AG09309 (cell line): ENCODE measurements at regions not wholly inside any gene's neighbourhood (a gene's known extent, or its start where the extent isn't known, plus 50 kb on each side); places are given as distances from the start of the nearest gene placed in this dataset.

Source experiments
- DNase-seq: peaks from one replicate; pipeline ENCODE4 v3.0.0-alpha.2; 2010; ENCODE audit warnings: low read depth
- H3K4me3 ChIP-seq: 2 replicates; pipeline ENCODE4 v1.5.1; 2011; ENCODE audit warnings: mild to moderate bottlenecking, low read depth, low read length, moderate library complexity; ENCODE audit not compliant: control insufficient read depth
- TF ChIP-seq, protein P1 (sequence below): IDR thresholded peaks from 2 replicates; pipeline ENCODE4 v1.5.1; 2011; ENCODE audit warnings: mild to moderate bottlenecking, low read depth, low read length, inconsistent platforms; ENCODE audit not compliant: insufficient read depth, control insufficient read depth; ENCODE audit errors: missing control alignments

DNA sequence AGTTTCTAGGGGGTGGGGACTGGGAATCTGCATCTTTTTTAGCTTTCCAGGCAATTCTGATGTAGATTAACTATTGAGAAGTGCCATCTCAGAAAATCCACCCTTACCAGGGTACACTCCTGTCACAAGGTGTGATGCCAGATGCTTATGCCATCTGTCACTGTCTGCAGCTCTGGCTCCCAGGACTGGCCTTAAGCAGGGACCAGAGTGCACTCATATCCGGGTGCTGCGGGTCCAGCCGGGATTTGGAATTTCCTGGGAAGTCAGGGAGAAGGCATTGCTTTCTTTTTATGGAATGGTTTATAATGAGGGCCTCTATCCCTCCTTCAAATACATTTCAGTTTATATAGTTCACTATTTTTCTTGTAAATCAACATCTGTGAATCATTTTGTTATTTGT lies 92.6 kb downstream of the TMEM174 start:
- no peak for DNase-seq
- H3K4me3 ChIP-seq, result no peak overlapping the region
- TF ChIP-seq, protein P1, sequence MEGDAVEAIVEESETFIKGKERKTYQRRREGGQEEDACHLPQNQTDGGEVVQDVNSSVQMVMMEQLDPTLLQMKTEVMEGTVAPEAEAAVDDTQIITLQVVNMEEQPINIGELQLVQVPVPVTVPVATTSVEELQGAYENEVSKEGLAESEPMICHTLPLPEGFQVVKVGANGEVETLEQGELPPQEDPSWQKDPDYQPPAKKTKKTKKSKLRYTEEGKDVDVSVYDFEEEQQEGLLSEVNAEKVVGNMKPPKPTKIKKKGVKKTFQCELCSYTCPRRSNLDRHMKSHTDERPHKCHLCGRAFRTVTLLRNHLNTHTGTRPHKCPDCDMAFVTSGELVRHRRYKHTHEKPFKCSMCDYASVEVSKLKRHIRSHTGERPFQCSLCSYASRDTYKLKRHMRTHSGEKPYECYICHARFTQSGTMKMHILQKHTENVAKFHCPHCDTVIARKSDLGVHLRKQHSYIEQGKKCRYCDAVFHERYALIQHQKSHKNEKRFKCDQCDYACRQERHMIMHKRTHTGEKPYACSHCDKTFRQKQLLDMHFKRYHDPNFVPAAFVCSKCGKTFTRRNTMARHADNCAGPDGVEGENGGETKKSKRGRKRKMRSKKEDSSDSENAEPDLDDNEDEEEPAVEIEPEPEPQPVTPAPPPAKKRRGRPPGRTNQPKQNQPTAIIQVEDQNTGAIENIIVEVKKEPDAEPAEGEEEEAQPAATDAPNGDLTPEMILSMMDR, result no peak

DNA sequence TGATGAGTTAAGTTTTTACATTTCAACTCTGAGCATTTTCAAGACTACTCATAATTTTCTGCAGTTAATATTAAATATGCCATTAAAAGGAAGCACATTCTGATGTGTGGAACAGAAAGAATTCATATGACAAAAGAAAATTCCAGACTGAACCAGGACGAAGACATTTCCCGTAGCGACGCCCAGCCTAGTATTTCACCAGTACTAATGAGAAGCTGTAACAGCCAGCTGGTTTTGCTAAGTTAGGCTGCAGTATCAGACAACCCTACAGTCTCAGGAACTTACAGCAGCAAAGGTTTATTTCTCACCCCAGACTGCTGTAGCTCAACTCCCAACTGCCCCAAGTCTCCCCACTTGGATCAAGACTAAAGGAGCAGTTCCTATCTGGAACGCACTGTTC lies 91.6 kb downstream of the TMEM174 start:
- no peak for DNase-seq
- TF ChIP-seq, protein P1, result no peak

DNA sequence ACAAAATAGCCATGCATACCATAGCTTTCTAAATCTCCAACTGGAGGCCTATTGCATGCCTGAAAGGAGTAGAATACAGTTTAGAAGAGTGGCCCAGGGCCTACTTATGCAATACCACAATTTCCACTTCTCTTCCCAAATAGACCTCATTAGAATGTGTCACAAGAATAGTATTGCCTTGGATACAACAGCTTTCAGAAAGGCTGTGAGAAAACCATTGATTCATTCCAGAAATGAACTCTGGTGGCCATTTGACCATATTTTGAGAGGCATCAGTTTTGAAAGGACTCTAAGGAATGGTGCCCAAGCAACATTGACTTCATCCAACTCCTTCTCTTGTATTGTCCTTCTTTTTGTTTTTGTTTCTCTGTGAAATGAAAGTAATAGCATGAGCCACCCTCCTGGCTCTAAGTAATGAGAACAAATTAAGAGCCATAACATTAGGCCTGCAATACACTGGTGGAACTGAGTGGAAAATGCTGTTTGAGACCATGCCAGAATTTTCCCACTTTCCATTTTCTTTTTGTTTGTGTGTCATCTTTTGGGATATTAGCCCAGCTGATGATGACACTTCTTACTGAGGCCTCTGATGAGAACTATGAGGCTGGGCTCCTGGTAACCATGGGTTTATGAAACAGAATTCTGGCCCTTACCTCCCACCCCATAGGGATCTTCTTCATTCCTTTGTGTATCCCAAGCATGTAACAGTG lies 90.2 kb downstream of the TMEM174 start:
- no peak overlapping the region for H3K4me3 ChIP-seq
- DNase-seq, result no peak
- TF ChIP-seq, protein P1, result no peak

More for the DNA sequence above, 91.6 kb downstream of the TMEM174 start:
- no peak overlapping the region for H3K4me3 ChIP-seq

DNA sequence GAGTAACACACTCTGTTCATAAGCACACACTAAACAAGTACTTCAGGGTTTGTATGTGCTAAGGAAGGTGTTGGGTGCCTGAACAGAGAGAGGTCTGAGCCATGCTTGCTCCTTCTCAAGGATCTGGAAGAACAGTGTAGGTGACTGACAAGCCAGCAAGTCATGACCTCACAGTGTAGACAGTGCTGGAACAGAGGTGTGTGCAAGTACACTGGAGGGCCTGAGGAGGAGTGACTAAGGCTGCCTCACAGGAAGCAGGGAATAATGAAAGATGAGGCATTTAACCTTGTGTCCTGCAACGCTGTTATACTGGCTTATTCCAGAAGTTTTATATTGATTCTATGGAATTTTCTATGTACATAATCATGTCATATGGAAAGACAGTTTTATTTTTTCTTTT lies 83.9 kb downstream of the TMEM174 start:
- no peak for DNase-seq
- no peak overlapping the region for H3K4me3 ChIP-seq
- TF ChIP-seq, protein P1, result no peak

DNA sequence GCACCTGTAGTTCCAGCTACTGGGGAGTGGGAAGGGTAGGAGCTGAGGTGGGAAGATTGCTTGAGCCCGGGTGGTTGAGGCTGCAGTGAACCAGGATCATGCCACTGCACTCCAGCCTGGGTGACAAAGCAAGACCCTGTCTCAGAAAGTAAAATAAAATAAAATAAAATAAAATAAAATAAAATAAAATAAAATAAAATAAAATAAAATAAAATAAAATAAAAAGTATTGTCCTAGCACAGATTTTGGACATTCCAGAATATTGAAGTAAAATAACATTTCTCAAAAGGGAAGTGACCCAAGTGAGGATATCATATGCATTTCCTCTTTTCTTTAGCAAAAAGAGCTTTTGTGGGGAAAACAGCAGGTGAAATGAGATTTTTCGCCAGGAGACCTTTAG lies 83.5 kb downstream of the TMEM174 start:
- DNase-seq, result no peak
- H3K4me3 ChIP-seq, result no peak overlapping the region
- TF ChIP-seq, protein P1, result no peak

DNA sequence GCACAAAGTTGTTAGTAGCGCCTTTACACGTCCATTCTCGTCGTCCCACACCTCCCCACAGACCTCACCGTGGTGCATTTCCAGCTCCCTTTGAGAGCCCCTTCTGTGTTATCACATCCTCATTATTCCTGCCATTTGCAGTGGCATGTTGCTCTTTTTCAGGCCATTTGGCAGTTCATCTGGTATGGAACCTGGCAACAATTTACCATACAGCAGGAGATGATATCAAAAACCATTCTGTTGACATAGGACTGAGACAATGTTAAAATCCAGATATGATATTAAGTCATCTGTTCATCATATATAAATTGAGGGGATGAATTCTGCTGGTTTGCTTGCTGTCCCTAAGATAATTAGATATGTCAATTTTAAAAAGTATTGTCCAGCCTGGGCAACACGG lies 83.0 kb downstream of the TMEM174 start:
- TF ChIP-seq, protein P1, result no peak
- DNase-seq, result no peak
- H3K4me3 ChIP-seq, result no peak overlapping the region
